ENCODE measurements at regions not wholly inside any gene's neighbourhood (a gene's known extent, or its start where the extent isn't known, plus 50 kb on each side); places are given as distances from the start of the nearest gene placed in this dataset.
"Not testable (repeated sequence)": the region's sequence is repeated elsewhere in the genome, so short reads cannot be mapped to it uniquely, and the experiment has no call there.

DNA sequence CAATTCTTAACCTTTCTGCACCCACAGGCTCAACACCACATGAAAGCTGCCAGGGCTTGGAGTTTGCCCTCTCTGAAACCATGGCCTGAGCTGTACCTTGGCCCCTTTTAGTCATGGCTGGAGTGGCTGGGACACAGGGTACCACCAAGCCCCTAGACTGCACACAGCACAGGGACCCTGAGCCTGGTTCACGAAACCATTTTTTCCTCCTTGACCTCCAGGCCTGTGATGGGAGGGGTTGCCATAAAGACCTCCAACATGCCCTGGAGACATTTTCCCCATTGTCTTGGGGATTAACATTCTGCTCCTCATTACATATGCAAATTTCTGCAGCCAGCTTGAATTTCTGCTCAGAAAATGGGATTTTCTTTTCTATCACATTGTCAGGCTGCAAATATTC, 113.4 kb downstream of the XPNPEP1 start:
- DNase-seq (ENCODE audit: low spot score) = not testable (repeated sequence)

DNA sequence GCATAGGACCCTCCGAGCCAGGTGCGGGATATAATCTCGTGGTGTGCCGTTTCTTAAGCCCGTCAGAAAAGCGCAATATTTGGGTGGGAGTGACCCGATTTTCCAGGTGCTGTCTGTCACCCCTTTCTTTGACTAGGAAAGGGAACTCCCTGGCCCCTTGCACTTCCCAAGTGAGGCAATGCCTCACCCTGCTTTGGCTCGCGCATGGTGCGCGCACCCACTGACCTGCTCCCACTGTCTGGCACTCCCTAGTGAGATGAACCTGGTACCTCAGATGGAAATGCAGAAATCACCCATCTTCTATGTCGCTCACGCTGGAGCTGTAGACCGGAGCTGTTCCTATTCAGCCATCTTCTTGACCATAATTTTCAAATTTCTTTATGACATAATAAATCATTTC, 122.1 kb downstream of the XPNPEP1 start:
- not testable (repeated sequence) for DNase-seq (ENCODE audit: low spot score)

DNA sequence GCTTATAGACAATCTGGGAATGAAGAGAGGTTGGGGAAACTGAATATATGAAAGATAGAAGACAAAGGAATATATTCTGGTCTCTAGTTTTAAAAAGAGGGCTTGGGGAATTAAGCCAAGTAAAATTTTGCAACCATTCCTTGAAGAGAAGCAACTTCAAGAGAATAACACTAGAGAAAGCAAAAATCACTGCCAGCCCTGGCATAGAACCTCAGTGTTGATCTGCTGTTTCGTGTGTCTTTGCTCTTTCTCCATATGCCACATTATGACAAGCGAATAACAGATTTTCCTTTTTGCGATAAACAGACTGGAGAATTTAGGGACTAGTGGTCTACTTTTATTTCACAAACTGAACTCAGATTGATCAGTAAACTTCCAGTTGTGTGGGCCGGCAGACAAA, 132.7 kb downstream of the XPNPEP1 start:
- no peak for DNase-seq (ENCODE audit: low spot score)

DNA sequence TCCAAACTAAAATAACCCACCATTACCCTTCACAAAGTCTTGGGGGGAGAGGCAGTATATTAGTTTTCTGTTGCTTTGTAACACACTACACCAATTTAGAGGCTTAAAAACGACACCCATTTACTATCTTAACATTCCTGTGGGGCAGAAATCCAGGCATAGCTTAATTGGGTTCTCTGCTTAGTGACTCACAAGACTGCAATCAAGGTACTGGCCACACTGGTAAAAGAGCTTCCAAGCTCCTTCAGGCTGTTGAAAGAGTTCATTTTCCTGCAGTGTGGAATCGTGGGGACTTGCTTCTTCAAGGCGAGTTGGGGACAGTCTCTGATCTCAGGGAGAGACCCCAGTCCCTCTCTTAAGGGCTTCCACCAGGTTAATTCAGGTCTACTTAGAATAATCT, 139.1 kb downstream of the XPNPEP1 start:
- DNase-seq (ENCODE audit: low spot score) = no peak

DNA sequence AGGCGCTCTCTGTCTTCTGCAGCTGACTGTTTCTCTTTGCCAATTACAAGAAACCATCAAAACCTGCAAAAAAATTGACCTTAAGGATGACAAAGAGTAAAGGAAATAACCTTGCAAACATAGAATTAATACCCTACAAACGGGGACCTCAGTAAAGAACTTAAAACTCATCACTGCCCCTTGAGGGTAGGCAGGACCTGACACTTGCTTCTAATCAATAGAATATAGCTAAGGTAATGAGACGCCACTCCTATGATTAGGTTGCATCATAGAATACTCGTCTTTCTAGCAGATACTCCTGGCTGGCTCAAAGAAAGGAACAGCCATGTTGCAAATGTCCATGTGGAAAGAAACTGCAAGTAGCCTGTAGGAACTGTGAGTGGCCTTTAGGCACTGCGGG, 140.0 kb downstream of the XPNPEP1 start:
- no peak for DNase-seq (ENCODE audit: low spot score)

DNA sequence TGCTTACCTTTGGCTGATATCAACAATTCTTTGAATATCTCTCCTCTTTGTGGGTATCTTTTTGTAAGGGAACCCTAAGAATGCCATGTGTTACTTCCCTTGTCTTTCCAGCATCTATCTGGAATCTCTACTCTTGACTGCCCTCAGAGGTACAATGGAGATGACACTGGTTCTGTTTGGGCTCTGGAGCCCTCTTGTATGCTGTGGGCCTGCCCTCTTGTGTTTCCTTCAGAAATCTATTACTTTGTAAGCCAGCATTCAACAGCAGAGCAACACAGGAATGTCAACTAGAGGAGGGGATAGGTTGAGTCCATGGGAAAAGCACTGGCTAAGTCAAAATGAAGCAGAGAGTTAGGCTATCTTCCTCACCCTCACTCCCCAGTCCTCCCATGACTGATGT, 142.3 kb downstream of the XPNPEP1 start:
- no peak for DNase-seq (ENCODE audit: low spot score)

DNA sequence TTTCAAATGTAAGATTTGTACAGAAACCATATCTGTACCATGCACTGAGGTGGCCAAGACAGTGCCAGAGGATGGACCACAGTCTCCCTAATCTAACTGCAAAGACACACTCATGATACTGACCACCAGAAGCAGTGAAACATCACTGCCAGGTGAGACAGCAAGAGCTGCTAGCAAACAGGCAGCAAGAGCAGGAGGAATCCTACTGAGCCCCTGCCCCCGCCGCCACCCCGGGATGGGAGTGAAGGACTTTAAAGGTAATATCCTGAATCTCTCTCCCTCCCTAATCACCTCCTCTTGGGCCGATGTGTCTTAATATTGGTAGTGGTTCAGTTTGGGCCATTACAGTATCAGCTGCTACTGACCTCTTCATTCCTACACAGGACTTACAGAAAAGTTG, 144.3 kb downstream of the XPNPEP1 start:
- no peak for DNase-seq (ENCODE audit: low spot score)

DNA sequence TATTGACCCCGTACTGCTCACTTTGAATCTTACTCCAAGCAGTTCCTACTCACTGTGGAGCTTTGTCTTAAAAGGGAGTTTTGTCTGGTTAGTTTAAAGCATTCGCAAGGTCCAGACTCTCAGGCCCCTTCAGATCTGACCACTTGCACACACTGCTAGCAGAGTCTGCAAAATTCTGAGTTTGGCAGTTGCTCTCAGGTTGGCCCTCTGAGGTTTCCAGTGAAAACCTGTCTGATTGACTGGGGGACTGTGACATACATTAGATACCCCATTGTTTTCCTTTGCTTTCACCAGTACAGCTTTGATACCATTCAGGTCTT, 149.2 kb downstream of the XPNPEP1 start:
- no peak for DNase-seq (ENCODE audit: low spot score)

DNA sequence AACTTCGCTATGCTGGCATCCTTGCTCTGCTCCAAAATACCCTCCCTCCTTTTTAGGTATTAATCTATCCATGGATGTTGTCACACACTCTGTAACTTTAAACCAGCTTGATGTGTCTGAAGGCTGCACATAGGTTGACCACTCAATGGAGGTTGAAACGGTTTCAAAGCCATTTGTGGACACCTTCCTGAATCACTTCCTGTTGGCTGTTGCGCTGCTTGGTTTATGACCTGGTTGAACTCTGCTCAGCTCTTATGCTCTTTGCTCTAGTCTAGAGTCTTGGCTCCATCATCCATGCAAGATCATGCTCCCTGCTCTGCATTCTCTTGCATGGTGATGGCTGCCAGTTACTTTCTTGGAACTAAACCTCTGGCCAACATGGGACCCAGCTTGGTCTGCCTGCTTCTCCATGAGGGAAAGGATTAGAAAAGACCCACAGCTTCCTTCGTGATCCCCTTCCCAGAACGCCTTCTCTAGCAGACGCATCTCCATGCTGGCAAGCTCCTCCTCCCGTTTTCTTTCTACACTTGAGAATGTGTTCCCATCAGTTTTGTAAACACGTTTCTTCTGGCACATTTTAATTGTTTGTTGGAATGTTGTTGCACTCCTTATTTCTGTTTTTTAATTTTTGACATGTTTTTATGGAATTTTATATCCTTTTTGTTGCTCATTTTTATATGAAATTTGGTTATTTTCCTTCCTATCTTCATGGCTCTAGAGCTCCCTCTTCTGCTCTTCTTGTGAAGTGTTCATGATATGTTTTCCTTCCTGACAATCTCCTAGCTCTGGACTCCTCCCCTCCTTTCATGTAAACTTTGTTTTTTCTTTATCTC, 149.8 kb downstream of the XPNPEP1 start:
- DNase-seq (ENCODE audit: low spot score) = no peak

DNA sequence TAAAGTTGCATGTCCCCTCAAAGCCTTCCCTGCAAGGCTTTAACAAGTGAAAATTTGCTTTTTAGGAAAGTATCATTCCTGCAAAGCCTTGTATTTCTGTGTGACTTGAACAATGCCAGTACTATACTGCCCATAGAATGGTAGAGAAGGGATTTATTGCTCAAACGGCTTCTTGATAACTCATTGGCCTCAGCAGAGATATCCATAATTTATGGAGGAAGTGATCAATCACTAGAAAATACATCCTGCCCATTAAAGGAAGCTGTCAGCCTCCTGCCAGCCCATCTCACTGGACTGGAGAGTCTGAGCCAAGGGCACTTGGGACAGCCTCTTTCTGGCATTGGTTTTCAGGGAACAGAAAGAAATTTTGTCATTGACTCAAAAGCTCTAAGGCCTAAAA, 152.6 kb downstream of the XPNPEP1 start:
- no peak for DNase-seq (ENCODE audit: low spot score)

DNA sequence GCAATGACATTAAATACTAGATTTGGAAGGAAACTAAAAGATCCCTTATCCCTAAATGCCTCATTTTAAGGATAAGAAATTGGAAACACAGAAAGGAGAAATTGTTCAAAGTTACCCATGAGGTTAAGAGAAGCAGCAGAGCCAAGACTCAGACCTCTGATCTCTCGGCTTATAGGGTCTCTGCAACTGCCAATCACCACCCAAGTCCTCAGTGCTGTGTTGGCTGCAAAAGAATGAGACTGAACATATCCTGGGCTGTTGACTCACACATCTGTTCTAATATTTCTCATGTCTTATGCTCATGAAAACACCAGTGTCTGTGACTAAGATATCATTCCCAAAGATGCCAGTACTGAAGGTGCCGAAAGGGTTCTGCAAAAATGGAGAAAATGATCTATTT, 153.3 kb downstream of the XPNPEP1 start:
- DNase-seq (ENCODE audit: low spot score) = no peak

DNA sequence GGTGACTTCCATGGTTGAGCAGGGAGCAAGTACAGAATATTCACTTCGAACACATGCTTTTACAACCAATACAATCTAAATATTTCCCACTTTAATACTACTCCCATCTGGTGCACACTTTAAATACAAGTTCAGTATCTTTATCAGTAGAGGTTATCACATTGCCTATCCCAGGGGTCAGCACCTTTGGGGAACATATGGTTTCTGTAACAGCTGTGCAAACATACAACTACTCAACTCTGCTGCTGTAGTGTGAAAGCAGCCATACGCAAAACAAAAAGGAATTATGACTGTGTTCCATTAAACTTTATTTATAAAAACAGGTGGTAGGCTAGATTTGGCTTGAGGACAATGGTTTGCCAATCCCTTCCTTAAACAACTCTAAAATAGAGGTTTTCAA, 157.5 kb downstream of the XPNPEP1 start:
- no peak for DNase-seq (ENCODE audit: low spot score)

DNA sequence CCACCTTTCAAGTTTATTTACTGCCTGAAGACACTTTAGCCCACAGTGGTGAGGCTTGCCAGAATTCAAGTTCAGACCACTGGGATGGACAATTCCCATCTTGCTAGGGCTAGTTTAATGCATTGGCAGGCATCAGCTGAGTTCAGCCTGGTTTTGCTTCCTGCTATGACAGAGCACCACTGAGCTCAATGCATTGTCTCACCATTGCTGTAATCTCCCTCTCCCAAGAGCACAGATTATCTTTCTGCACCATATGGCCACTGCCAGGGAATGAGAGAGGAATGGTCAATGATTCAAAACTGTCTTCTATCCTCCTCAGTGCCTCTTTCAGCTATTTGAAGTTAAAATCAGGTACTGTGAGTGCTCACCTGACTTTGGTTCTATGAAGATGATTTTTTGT, 160.8 kb downstream of the XPNPEP1 start:
- no peak for DNase-seq (ENCODE audit: low spot score)

DNA sequence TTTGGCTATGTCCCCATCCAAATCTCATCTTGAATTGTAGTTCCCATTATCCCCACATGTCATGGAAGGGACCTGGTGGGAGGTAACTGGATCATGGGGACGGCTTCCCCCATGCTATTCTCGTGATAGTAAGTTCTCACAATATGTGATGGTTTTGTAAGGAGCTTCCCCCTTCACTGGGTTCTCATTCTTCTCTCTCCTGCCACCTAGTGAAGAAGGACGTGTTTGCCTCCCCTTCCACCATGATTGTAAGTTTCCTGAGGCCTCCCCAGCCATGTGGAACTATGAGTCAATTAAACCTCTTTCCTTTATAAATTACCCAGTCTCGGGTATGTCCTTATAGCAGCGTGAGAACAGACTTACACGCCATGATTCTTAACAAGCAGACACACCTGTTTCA, 165.6 kb downstream of the XPNPEP1 start:
- DNase-seq (ENCODE audit: low spot score) = not testable (repeated sequence)

DNA sequence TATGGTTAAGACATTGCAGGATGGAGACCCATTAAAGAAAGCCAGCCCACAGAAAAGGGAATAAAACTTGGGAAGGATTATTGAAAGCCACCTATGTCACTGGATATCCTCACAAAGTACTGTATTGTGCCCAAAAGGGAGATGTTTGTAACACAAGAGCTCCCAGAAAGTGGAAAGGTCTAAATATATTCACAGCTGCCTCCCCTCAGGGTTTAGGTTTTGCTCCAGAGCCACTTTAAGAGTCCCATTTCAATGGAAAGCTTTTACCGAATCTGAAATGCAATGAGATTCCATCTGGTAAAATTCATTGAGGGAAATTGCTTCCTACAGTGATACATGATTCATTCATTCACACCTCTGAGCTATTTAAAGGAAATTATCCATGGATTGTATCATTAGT, 176.4 kb downstream of the XPNPEP1 start:
- DNase-seq (ENCODE audit: low spot score) = no peak

DNA sequence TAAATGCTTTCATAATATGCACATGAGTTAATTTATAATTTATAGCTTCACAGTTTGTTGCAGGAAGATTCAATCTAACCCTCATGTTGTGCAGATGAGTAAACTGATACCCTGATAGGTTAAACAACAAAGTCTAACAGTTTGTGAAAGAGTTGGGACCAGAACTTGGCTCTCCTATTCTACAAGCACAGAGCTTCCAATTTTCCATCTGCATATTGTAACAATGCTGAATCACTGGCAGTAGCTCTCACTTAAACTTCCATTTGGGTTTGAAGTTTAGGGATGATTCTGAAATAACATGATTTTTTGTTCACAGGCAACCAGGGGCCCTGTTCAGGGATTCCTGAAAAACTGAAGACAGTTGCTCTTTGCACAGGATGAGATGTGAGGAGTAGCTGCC, 179.3 kb downstream of the XPNPEP1 start:
- DNase-seq (ENCODE audit: low spot score) = no peak

DNA sequence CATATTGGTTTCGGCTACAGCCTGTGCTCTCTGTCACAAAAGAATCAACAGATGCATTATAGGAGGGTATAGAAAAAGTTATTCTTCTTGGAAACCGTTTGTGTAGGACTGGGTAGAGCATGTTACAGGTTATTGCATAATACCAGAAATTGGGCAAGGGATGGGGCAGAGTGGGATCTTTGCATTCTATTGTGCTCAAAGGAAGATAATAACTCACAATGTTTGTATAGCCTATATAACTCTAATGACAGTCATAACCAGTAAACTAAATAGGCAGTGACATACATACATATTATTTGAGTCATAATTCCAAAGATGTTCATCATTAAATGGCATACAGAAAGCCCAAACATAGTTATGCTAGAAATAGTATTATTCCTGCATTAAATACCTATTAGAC, 179.7 kb downstream of the XPNPEP1 start:
- DNase-seq (ENCODE audit: low spot score) = no peak

DNA sequence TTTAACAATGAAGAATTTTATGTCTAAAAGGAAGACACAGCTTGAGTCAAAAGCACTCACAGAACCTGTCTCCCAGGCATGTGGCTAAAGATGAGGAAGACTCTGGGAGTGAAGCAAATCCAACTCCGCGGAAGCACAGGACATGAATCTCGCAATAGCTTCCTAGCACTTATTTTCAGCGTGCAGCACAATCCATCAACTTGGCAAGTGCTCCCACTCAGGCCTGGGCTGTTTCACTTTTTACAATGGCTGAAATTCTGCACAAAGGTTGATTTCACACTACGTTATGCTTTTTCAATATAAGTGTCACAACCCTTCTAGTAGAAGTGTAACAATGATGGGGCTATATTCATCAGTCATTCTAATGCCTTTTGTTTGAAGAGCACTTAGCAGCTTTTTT, 180.2 kb downstream of the XPNPEP1 start:
- DNase-seq (ENCODE audit: low spot score) = no peak

DNA sequence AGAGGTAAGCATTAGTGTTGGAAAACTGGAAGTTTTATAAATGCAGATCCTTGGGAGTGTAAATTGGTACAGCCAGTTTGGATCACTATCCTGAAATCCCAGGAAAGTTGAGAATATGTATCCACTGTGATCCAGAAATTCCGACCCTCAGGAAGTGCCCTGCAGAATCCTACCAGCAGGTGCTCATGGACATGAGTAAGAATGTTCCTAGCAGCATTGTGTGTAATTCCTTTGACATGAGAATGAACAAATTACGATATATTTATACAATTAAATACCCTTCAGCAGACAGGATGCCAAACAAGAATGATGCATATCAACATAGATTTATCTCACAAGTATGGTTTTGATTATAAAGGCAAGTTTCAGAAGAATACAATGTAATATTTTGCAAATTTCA, 181.6 kb downstream of the XPNPEP1 start:
- no peak for DNase-seq (ENCODE audit: low spot score)

DNA sequence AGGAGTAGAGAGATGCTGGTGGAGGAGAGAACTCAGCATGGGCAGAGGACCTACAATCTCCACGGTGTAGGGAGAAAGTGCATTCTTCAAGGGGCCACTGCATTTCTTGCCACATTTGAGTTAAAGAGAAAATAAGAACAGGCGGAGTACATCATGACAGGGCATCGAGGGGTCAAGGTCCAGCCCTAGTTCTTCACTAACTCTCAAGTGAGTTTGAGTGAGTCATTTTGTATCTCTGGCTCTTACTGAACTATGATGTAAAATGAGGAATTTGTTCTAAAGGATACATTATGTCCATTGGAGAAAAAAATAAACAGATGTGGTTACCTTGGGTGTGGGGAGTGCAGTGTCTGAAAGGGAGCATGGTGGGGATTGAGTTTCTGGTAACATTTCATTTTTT, 182.9 kb downstream of the XPNPEP1 start:
- no peak for DNase-seq (ENCODE audit: low spot score)

DNA sequence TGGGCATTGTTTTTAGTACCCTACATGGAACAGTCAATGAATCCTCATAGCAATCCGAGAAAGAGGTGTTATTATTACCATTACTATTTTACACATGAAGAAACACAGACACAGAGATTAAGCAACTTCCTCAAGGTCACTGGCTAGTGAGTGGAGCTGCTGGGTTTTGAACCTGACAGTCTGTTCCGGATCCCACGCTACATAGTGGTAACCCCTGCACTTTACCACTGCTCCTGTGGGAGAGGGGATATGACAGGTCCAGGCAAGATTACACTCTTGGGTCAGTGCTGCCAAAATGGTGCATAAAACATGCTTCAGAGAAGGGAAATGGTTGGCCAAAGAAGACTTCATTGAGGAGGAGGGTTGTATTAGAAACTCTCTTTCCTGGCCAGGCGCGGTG, 185.7 kb downstream of the XPNPEP1 start:
- DNase-seq (ENCODE audit: low spot score) = no peak

DNA sequence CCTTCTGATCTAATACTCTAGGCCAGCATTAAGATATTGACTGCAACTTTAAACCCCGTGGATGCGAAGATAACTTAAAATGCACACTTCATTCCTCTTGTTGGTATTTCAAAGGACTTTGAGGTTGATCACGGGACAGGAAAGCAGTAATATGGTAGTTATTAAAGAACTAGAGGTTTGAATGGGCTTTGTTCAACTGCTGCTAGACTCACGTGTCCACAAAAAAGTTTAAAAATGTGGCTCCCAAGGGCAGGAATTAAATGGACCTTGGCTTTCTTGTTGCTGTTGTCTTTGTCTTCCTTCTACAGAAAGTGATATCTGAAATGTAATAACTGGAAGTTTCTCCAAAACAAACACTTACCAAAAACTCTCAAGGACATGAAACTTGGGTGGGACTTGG, 186.3 kb downstream of the XPNPEP1 start:
- no peak for DNase-seq (ENCODE audit: low spot score)

DNA sequence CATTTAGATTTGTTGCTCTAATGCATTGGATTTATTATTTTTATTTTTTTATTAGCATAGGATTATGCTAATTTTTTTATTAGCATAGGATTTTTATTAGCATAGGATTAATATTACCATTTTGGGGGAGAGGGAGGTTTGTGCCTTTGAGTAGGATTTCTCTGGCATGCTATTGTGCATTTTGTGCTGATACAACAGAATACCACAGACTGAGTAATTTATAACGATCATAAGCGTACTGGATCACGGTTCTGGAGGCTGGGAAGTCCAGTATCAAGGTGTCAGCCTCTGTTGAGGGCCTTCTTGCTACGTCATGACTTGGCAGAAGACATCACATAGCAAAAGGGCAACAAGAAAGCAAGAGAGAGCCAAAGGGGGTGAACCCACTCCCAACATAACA, 187.5 kb downstream of the XPNPEP1 start:
- no peak for DNase-seq (ENCODE audit: low spot score)

Data from mesenteric fat pad (tissue), 1 donor.